Naive thymus-derived CD8-positive, alpha-beta T cell (primary cell): ENCODE measurements at regions not wholly inside any gene's neighbourhood (a gene's known extent, or its start where the extent isn't known, plus 50 kb on each side); places are given as distances from the start of the nearest gene placed in this dataset.
A peak's percentile ranks its signal among the peaks of the same experiment; 100 is the strongest.

Source experiments
- ATAC-seq, 2 donors: fragments of 150-1000 bp; cut with Tn5 transposase in 1 of 2; sonication (Bioruptor Pico), chemical (Tn5 transposase) in 1 of 2; 1 replicate in 1 of 2; 2 replicates in 1 of 2; pipeline ENCODE4 v1.10.0; 2021; ENCODE audit warnings: mild to moderate bottlenecking in 2 of 2, moderate library complexity in 2 of 2
- POLR2A ChIA-PET: fragments of 350-600 bp; sonication (Branson Sonifier 250); formaldehyde crosslinking; loops from one replicate; lab custom pipeline; 2021; ENCODE audit warnings: antibody characterized with exemption; lab: Charles Lee
- DNase-seq, 10 donors: peaks; one replicate each; pipeline versions ENCODE4 v3.0.0 to v3.0.0-alpha.2; 2020 to 2022
- H3K27ac Mint-ChIP-seq, 10 donors: one replicate each; pipeline ENCODE4 v1.8.0; 2020 to 2022; ENCODE audit warnings: mild to moderate bottlenecking in 10 of 10, mixed read lengths in 10 of 10, moderate library complexity in 4 of 10, inconsistent platforms in 1 of 10
- H3K27me3 Mint-ChIP-seq, 5 donors: one replicate each; pipeline ENCODE4 v1.8.0; 2021 to 2022; ENCODE audit warnings: mixed read lengths in 5 of 5
- H3K36me3 Mint-ChIP-seq, 3 donors: one replicate each; pipeline ENCODE4 v1.8.0; 2020 to 2022; ENCODE audit warnings: mixed read lengths in 3 of 3, mild to moderate bottlenecking in 2 of 3, inconsistent platforms in 1 of 3
- H3K4me1 Mint-ChIP-seq, 4 donors: one replicate each; pipeline ENCODE4 v1.8.0; 2021 to 2022; ENCODE audit warnings: mixed read lengths in 4 of 4
- H3K4me3 Mint-ChIP-seq, 10 donors: one replicate each; pipeline ENCODE4 v1.8.0; 2020 to 2022; ENCODE audit warnings: mild to moderate bottlenecking in 10 of 10, mixed read lengths in 10 of 10, moderate library complexity in 6 of 10, inconsistent platforms in 1 of 10
- H3K9me3 Mint-ChIP-seq, 9 donors: one replicate each; pipeline ENCODE4 v1.8.0; 2020 to 2022; ENCODE audit warnings: mixed read lengths in 9 of 9, mild to moderate bottlenecking in 3 of 9, inconsistent platforms in 1 of 9, moderate library complexity in 1 of 9

GRCh38 chr20:39269493-39270217, 307.5 kb downstream of the DHX35 start:
- ATAC-seq (no peak), DNase-seq (no peak)
- Mint-ChIP-seq H3K27ac (no peak overlapping the region), H3K9me3 (no peaks in the 10 kb centered on the region), H3K36me3 (no peaks in the 10 kb centered on the region), H3K27me3 (no peaks in the 10 kb centered on the region), H3K4me1 (no peaks in the 10 kb centered on the region), H3K4me3 (no peak overlapping the region)
- POLR2A ChIA-PET = no interaction called here

DNA sequence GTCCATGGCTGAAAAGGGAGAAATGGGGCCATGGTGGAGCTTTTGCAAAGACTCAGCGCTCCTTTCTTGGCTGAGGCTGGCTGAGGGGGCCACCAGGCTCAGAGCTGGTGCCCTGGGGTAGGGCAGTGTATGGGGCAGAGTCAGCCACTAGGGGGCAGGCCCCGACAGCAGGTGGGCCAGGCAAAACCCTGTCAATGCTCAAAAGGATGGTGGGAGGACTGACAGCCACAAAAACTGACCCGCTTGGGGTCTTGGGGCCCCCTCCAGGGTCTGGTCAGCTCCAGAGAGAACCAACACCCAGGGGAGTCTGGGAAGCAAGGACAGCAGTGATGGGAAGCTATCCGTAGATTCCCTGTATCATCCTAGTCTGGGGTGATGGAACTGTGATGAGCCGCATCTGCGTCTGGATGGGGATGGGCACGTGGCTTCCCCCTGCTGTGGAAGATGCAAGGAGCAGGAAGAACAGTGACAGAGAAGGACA, 306.9 kb downstream of the DHX35 start:
- H3K27me3 Mint-ChIP-seq = no peaks in the 10 kb centered on the region
- POLR2A ChIA-PET = no interaction called here
- no peaks in the 10 kb centered on the region for H3K36me3 Mint-ChIP-seq
- peak in 3 of 10 donors; percentile 6 to 21 (median 11) for DNase-seq
- H3K9me3 Mint-ChIP-seq = no peaks in the 10 kb centered on the region
- H3K27ac Mint-ChIP-seq = no peak overlapping the region
- no peak overlapping the region for H3K4me3 Mint-ChIP-seq
- no peaks in the 10 kb centered on the region for H3K4me1 Mint-ChIP-seq
- ATAC-seq = no peak

GRCh38 chr20:39268491-39268951, 306.4 kb downstream of the DHX35 start:
- DNase-seq (no peak), ATAC-seq (no peak)
- H3K9me3 Mint-ChIP-seq = no peaks in the 10 kb centered on the region
- H3K4me3 Mint-ChIP-seq = no peak overlapping the region
- H3K27me3 Mint-ChIP-seq = no peaks in the 10 kb centered on the region
- H3K36me3 Mint-ChIP-seq = no peaks in the 10 kb centered on the region
- no peaks in the 10 kb centered on the region for H3K4me1 Mint-ChIP-seq
- POLR2A ChIA-PET = no interaction called here
- H3K27ac Mint-ChIP-seq = no peak overlapping the region

GRCh38 chr20:39266989-39267388, 304.8 kb downstream of the DHX35 start:
- Mint-ChIP-seq H3K36me3 (no peaks in the 10 kb centered on the region), H3K27me3 (peaks cover 0 to 4% (median 0%) of the 10 kb centered on the region in 5 donors), H3K4me1 (no peaks in the 10 kb centered on the region), H3K9me3 (no peaks in the 10 kb centered on the region), H3K4me3 (no peak overlapping the region), H3K27ac (no peak overlapping the region)
- ATAC-seq (no peak), DNase-seq (no peak)
- POLR2A ChIA-PET = no interaction called here

- POLR2A ChIA-PET = no interaction called here
- DNase-seq (peak in 3 of 10 donors; percentile 4 to 20 (median 4)), ATAC-seq (no peak)
- Mint-ChIP-seq H3K4me1 (no peaks in the 10 kb centered on the region), H3K9me3 (no peaks in the 10 kb centered on the region), H3K27me3 (peaks cover 0 to 18% (median 5%) of the 10 kb centered on the region in 5 donors), H3K4me3 (no peak overlapping the region), H3K36me3 (no peaks in the 10 kb centered on the region), H3K27ac (peak overlapping the region in 1 of 10 donors; percentile 18)
Observed at GRCh38 chr20:39264506-39265172, 302.5 kb downstream of the DHX35 start.

- Mint-ChIP-seq H3K9me3 (no peaks in the 10 kb centered on the region), H3K36me3 (no peaks in the 10 kb centered on the region), H3K27ac (no peak overlapping the region), H3K27me3 (peaks cover 0 to 18% (median 5%) of the 10 kb centered on the region in 5 donors), H3K4me3 (no peak overlapping the region), H3K4me1 (no peaks in the 10 kb centered on the region)
- no peak for DNase-seq
- POLR2A ChIA-PET = no interaction called here
- ATAC-seq = no peak
Observed at GRCh38 chr20:39263076-39263475, 300.9 kb downstream of the DHX35 start.

- Mint-ChIP-seq H3K27ac (no peak overlapping the region), H3K36me3 (no peaks in the 10 kb centered on the region), H3K9me3 (no peaks in the 10 kb centered on the region), H3K4me1 (no peaks in the 10 kb centered on the region), H3K27me3 (peaks cover 0 to 18% (median 5%) of the 10 kb centered on the region in 5 donors), H3K4me3 (no peak overlapping the region)
- POLR2A ChIA-PET = no interaction called here
- no peak for DNase-seq
- no peak for ATAC-seq
Observed at GRCh38 chr20:39259808-39260207, 297.7 kb downstream of the DHX35 start.

- no peak for ATAC-seq
- Mint-ChIP-seq H3K36me3 (no peaks in the 10 kb centered on the region), H3K4me1 (no peaks in the 10 kb centered on the region), H3K27me3 (peaks cover 0 to 18% (median 5%) of the 10 kb centered on the region in 5 donors), H3K27ac (no peak overlapping the region), H3K4me3 (no peak overlapping the region), H3K9me3 (no peaks in the 10 kb centered on the region)
- POLR2A ChIA-PET = no interaction called here
- DNase-seq = no peak
Observed at GRCh38 chr20:39259010-39259803, 297.1 kb downstream of the DHX35 start.

GRCh38 chr20:39258253-39258652, 296.1 kb downstream of the DHX35 start:
- no peak overlapping the region for H3K27ac Mint-ChIP-seq
- DNase-seq (no peak), ATAC-seq (no peak)
- no peaks in the 10 kb centered on the region for H3K9me3 Mint-ChIP-seq
- H3K4me3 Mint-ChIP-seq = no peak overlapping the region
- no peaks in the 10 kb centered on the region for H3K36me3 Mint-ChIP-seq
- H3K27me3 Mint-ChIP-seq = peaks cover 0 to 18% (median 5%) of the 10 kb centered on the region in 5 donors
- POLR2A ChIA-PET = no interaction called here
- no peaks in the 10 kb centered on the region for H3K4me1 Mint-ChIP-seq

GRCh38 chr20:39253051-39253755, 291.1 kb downstream of the DHX35 start:
- H3K36me3 Mint-ChIP-seq = no peaks in the 10 kb centered on the region
- DNase-seq (no peak), ATAC-seq (no peak)
- H3K9me3 Mint-ChIP-seq = no peaks in the 10 kb centered on the region
- no peak overlapping the region for H3K27ac Mint-ChIP-seq
- no peaks in the 10 kb centered on the region for H3K4me1 Mint-ChIP-seq
- POLR2A ChIA-PET = no interaction called here
- H3K27me3 Mint-ChIP-seq = no peaks in the 10 kb centered on the region
- no peak overlapping the region for H3K4me3 Mint-ChIP-seq

DNA sequence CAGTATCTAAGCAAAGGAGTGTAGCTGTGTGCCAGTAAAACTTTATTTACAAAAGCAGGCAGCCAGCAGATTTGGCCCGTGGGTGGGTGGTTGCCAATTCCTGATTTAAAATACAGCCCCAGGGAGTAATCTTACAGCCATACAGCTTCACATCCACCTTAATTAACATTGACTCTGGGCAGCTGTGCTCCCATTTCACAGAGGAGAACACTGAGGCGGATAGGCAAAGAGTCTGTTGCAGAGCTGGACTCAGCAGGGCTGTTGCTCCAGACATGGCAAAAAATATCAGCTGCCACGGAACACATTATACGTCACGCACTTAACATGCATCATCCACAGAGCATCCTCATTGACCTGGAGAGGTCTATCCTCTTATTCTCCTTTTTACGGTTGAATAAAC, 289.9 kb downstream of the DHX35 start:
- POLR2A ChIA-PET = no interaction called here
- Mint-ChIP-seq H3K27ac (no peak overlapping the region), H3K27me3 (no peaks in the 10 kb centered on the region), H3K36me3 (no peaks in the 10 kb centered on the region), H3K4me1 (no peaks in the 10 kb centered on the region), H3K4me3 (no peak overlapping the region), H3K9me3 (no peaks in the 10 kb centered on the region)
- DNase-seq (no peak), ATAC-seq (no peak)

GRCh38 chr20:39249798-39250197, 287.7 kb downstream of the DHX35 start:
- Mint-ChIP-seq H3K27me3 (no peaks in the 10 kb centered on the region), H3K9me3 (peaks cover 0 to 3% (median 0%) of the 10 kb centered on the region in 9 donors), H3K4me1 (peaks cover 9 to 16% (median 13%) of the 10 kb centered on the region in 4 donors), H3K4me3 (no peak overlapping the region), H3K36me3 (no peaks in the 10 kb centered on the region), H3K27ac (no peak overlapping the region)
- no peak for ATAC-seq
- POLR2A ChIA-PET = no interaction called here
- no peak for DNase-seq
